Subcutaneous adipose tissue (tissue), 1 donor: ENCODE measurements at regions not wholly inside any gene's neighbourhood (a gene's known extent, or its start where the extent isn't known, plus 50 kb on each side); places are given as distances from the start of the nearest gene placed in this dataset.

ENCODE experiments used
- CTCF ChIP-seq: fragments of 450-650 bp; IDR thresholded peaks from one replicate; pipeline ENCODE4 v1.5.1; 2016; ENCODE audit warnings: low read depth, mild to moderate bottlenecking, control low read depth, antibody characterized with exemption, moderate library complexity

- TF ChIP-seq CTCF: no peak
These were observed 470.0 kb downstream of the CBLN4 start for GRCh38 chr20:55535366-55535765.

- TF ChIP-seq CTCF: no peak
These were observed 471.7 kb downstream of the CBLN4 start for GRCh38 chr20:55533632-55534031.

- TF ChIP-seq CTCF: no peak
These were observed 474.6 kb downstream of the CBLN4 start for GRCh38 chr20:55530763-55531162.

- no peak for TF ChIP-seq CTCF
These were observed 476.8 kb downstream of the CBLN4 start for GRCh38 chr20:55528482-55528881.

GRCh38 chr20:55522296-55522815 is 483.0 kb downstream of the CBLN4 start:
- no peak for TF ChIP-seq CTCF

GRCh38 chr20:55515832-55516231 is 489.5 kb downstream of the CBLN4 start:
- TF ChIP-seq CTCF: no peak

GRCh38 chr20:55514531-55514930 is 490.8 kb downstream of the CBLN4 start:
- no peak for TF ChIP-seq CTCF
